ENCODE measurements at regions not wholly inside any gene's neighbourhood (a gene's known extent, or its start where the extent isn't known, plus 50 kb on each side); places are given as distances from the start of the nearest gene placed in this dataset.
A peak's percentile ranks its signal among the peaks of the same experiment; 100 is the strongest.

GRCh38 chr1:67557696-67558448 lies 127.1 kb upstream of the GADD45A start:
- no peak for TF ChIP-seq CTCF (IDR thresholded peaks at IDR 0.05)
- no peak for TF ChIP-seq EP300 (IDR thresholded peaks at IDR 0.05)
- TF ChIP-seq POLR2AphosphoS5 (IDR thresholded peaks at IDR 0.05) = no peak
- TF ChIP-seq POLR2A (IDR thresholded peaks at IDR 0.05) = no peak
- peaks cover 41% of the 10 kb centered on the region for H3K4me1 ChIP-seq
- DNase-seq (ENCODE audit: low spot score in 2 of 2) = no peak
- no peaks in the 10 kb centered on the region for H3K9me3 ChIP-seq
- H3K36me3 ChIP-seq = no peaks in the 10 kb centered on the region
- H3K27me3 ChIP-seq = no peaks in the 10 kb centered on the region
- no peak overlapping the region for H3K4me3 ChIP-seq
- H3K27ac ChIP-seq = peak overlapping the region; percentile 65
- WGBS = 75% methylated on average over 11 of the region's 11 CpGs

GRCh38 chr1:67558449-67559193 lies 126.4 kb upstream of the GADD45A start:
- Histone ChIP-seq H3K27me3 (no peaks in the 10 kb centered on the region), H3K4me1 (peaks cover 45% of the 10 kb centered on the region), H3K36me3 (no peaks in the 10 kb centered on the region), H3K27ac (peak overlapping the region; percentile 65), H3K9me3 (no peaks in the 10 kb centered on the region), H3K4me3 (no peak overlapping the region)
- no peak for DNase-seq (ENCODE audit: low spot score in 2 of 2)
- no peak for TF ChIP-seq POLR2A (IDR thresholded peaks at IDR 0.05)
- TF ChIP-seq CTCF (IDR thresholded peaks at IDR 0.05) = no peak
- no peak for TF ChIP-seq POLR2AphosphoS5 (IDR thresholded peaks at IDR 0.05)
- TF ChIP-seq EP300 (IDR thresholded peaks at IDR 0.05) = no peak
- 78% methylated on average over 9 of the region's 9 CpGs for WGBS

GRCh38 chr1:67559222-67559700 lies 125.7 kb upstream of the GADD45A start:
- TF ChIP-seq CTCF (IDR thresholded peaks at IDR 0.05) (no peak), POLR2A (IDR thresholded peaks at IDR 0.05) (no peak), POLR2AphosphoS5 (IDR thresholded peaks at IDR 0.05) (peak in 1 of 3 donors; percentile 11)
- Histone ChIP-seq H3K4me3 (peak overlapping the region; percentile 8), H3K27me3 (no peaks in the 10 kb centered on the region), H3K9me3 (no peaks in the 10 kb centered on the region), H3K36me3 (no peaks in the 10 kb centered on the region), H3K4me1 (peaks cover 51% of the 10 kb centered on the region), H3K27ac (peak overlapping the region; percentile 65)
- DNase-seq (ENCODE audit: low spot score in 2 of 2) = peak; percentile 84 to 89
- WGBS = 20% methylated on average over 16 of the region's 16 CpGs

GRCh38 chr1:67560580-67561255 lies 124.3 kb upstream of the GADD45A start:
- no peaks in the 10 kb centered on the region for H3K9me3 ChIP-seq
- no peak for TF ChIP-seq POLR2A (IDR thresholded peaks at IDR 0.05)
- no peak for TF ChIP-seq POLR2AphosphoS5 (IDR thresholded peaks at IDR 0.05)
- no peak for TF ChIP-seq EP300 (IDR thresholded peaks at IDR 0.05)
- no peak for TF ChIP-seq CTCF (IDR thresholded peaks at IDR 0.05)
- no peaks in the 10 kb centered on the region for H3K36me3 ChIP-seq
- WGBS = 76% methylated on average over 10 of the region's 10 CpGs
- H3K4me1 ChIP-seq = peaks cover 54% of the 10 kb centered on the region
- DNase-seq (ENCODE audit: low spot score in 2 of 2) = no peak
- H3K4me3 ChIP-seq = no peak overlapping the region
- no peak overlapping the region for H3K27ac ChIP-seq
- no peaks in the 10 kb centered on the region for H3K27me3 ChIP-seq

GRCh38 chr1:67561704-67562113 lies 123.3 kb upstream of the GADD45A start:
- no peaks in the 10 kb centered on the region for H3K36me3 ChIP-seq
- peak; percentile 93 to 94 for DNase-seq (ENCODE audit: low spot score in 2 of 2)
- no peaks in the 10 kb centered on the region for H3K9me3 ChIP-seq
- 6% methylated on average over 4 of the region's 4 CpGs for WGBS
- H3K4me3 ChIP-seq = no peak overlapping the region
- H3K27ac ChIP-seq = no peak overlapping the region
- TF ChIP-seq POLR2AphosphoS5 (IDR thresholded peaks at IDR 0.05) (peak in 1 of 3 donors; percentile 9), EP300 (IDR thresholded peaks at IDR 0.05) (no peak), CTCF (IDR thresholded peaks at IDR 0.05) (peak; percentile 52 to 85), POLR2A (IDR thresholded peaks at IDR 0.05) (no peak)
- H3K4me1 ChIP-seq = peaks cover 48% of the 10 kb centered on the region
- H3K27me3 ChIP-seq = no peaks in the 10 kb centered on the region
